ENCODE measurements at regions not wholly inside any gene's neighbourhood (a gene's known extent, or its start where the extent isn't known, plus 50 kb on each side); places are given as distances from the start of the nearest gene placed in this dataset.

DNA sequence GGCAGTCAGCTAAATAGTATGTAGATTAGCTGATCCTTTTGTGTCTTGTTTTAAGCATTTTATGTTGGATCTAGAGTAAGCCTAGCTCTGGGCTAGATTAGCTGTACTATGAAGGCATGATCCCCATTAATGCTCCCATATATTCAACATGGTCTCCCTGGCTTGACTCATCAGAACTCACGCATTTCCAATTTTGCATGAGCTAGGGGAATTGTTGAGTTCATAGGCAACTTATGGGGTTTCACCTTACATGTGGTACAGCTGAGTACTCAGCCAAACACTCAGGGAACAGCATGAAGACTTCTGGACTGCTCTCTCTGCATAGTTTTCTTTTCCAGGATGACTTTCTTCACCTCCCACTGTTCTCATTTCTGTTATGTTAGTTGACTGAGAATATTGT, 248.2 kb downstream of the TMX3 start:
- DNase-seq (ENCODE audit: low spot score): no peak

DNA sequence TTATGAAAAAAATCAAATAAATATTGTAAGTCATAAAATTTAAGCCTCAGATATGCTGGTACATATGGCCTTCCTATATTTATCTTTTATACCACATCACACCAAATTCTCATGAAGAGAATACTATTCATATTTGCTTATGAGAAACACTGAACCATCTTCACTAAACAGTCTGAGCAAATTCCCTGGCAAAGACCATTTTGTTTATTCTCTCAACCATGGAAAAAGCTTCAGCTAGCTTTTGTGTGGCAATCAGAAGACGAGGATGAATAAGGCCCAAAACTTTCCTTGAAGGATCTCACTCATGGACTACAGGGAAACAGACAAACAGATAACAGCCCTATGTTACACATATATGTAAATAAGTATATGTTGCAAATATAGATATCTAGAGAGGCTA, 252.1 kb downstream of the TMX3 start:
- no peak for DNase-seq (ENCODE audit: low spot score)

DNA sequence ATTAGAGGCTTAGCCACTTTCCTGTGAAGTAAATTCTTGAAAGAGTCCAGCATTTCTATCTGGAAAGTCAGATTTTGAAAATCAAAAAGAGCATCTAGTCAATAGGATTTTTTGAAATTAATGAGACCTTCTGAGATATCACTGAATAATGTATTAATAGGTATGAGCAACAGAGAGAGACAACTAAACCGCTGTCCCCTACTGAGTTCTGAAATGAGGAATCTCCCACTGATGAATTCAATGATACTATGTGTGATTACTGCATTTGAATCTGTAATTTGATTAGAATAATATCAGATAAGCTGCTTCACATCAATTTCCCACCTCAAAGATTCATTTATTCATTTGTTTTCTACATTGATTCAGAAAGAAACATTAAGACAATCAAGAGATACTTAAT, 252.8 kb downstream of the TMX3 start:
- DNase-seq (ENCODE audit: low spot score): no peak

DNA sequence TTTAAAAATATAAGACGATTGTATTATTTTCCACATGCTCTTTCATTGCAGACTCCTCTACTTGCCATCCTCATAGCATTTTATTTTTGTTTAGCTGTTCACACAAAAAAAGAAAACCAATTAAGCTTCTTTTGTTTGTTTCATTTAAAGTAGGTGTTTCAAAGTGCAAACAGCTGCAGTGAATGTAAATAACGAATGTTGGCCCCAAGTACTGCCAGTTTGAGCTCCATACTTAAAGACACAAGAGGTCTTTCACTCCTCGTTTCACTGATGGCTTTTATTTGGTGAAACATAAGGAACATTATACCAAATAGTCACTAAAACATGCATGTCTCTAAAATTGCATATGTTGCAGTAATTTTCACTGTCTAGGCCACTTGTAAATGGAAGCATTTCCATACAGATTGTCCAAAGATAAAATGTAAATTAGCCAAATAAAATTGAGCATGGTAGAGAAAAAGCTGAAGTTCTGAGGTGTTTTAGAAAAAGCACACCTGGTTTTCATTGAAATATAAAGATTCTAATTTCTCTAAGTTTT, 253.4 kb downstream of the TMX3 start:
- no peak for DNase-seq (ENCODE audit: low spot score)

DNA sequence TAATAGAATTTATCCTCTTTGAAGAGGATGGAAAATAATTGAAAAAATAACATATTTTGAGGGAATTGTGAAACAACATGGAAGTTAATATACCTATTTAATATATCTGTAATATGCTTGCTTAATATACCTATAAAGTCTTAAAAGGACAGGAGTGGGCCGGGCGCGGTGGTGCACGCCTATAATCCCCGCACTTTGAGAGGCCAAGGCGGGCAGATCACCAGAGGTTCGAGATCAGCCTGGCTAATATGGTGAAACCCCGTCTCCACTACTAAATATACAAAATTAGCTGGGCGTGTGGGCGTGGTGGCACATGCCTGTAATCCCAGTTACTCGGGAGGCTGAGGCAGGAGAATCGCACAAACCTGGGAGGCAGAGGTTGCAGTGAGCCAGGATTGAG, 254.9 kb downstream of the TMX3 start:
- DNase-seq (ENCODE audit: low spot score): no peak

DNA sequence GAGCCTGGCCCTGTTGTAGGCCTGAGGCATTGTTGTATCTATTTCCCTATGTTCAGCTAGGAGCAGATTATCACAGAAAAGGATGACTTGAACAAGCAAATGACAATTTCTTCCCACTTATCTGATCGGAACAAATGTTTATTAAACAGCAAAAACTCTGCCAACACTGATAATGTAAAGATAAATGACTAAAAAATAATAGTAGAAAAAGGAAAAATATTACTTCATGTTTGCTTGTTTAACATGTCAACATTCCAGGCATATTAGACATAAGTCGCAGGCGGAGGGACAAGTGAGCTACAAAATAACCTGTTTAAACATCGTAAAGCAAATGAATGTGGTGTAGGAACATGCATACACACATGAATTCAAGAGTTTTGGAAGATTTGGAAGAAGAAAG, 257.9 kb downstream of the TMX3 start:
- no peak for DNase-seq (ENCODE audit: low spot score)

DNA sequence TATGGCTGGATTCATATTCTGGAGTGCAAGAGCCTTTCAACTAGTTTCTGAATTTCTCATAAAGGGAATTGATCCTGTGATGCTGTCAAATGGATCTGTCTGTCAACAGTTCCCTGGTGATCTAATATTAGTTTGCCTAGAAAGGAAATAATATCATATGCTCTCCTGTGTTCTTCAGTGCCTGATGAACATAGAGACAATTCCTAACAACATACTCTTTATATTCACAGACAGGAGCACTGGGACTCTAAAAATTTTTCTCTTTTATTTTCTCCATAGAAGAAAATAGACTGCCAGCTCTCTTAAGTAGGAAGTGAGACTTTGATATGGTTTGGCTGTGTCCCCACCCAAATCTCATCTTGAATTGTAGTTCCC, 259.7 kb downstream of the TMX3 start:
- DNase-seq (ENCODE audit: low spot score): no peak

DNA sequence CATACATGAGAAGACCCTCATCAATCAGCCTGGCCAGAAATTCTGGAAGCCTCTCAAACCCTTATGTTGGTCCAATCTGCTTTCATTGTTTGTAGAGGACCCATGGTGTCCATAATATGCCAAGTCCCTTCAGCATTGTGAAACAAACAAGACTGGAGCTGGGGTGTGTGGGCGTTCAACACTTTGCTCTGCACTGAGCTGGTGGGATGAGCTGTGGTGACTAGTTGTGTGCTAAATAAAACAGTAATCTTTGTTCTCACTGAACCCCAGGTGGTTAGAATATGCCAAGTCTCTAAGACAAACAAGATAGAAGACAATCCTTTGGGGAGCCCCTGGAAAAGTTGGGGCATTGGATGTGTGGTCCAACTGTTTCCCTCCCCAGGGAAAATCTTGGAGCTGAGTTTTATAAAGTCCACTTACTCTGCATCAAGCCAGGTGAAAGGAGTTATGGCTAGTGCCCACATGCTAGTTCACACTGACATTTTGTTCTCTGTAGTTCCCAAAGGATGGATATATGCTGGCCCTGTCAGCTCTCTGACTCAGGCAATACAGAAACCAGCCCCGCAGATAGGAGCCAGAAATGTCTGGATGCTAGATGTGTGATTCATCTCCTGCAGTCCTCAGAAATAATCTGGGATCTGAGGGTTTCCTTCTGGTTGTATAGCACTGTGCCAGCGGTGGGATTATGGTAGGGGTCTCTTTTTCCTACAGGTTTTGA, 260.2 kb downstream of the TMX3 start:
- DNase-seq (ENCODE audit: low spot score): no peak

DNA sequence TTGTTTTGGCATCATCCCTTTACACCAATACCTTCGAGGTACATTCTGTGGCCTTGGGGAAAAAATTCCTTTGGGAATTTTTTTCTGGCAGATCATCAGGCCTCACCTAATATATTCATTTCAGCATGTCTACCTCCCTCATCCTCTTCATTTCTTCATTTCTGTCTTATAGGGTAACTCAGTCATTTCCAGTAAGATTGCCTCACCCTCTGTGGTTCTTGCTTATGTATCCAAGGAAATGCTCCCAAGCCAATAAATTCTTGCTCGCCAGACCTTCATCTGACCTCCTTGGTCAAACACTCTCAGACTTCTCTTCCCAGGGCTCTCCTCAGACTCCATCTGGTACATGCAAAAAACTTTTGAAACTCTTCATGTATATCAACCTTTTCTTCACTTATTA, 265.6 kb downstream of the TMX3 start:
- no peak for DNase-seq (ENCODE audit: low spot score)

DNA sequence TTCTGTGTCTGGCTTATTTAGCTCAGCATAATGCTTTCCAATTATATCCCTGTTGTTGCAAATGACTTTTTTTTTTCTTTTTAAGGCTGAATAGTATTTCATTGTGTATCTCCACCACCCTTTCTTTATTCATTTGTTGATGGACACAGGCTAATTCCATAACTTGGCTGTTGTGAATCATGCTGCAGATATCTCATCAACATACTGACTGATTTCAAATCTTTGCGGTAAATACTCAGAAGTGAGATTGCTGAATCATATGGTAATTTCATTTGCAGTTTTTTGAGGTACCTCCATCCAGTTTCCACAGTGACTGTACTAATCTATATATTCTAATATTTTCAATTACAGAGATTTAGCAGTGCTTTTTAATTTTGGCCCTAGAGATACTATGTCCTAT, 266.2 kb downstream of the TMX3 start:
- no peak for DNase-seq (ENCODE audit: low spot score)

DNA sequence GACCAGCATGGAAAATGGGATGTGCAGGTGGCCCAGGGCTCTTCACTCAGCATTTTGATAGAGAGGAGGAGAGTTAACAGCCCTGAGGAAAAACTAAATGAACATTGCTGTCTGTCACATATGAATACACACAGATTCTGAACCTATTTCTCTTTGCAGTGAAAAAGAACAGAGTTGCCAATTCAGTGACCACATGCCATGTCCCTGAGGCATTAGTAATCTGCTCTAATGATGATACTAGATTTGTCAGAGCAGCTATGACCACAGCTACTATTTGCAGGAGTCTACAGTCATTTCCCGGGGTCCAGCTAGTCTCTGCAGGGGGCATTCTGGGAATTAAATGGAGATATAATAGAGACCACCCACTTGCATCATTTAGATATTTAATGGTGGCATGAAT, 267.6 kb downstream of the TMX3 start:
- no peak for DNase-seq (ENCODE audit: low spot score)

DNA sequence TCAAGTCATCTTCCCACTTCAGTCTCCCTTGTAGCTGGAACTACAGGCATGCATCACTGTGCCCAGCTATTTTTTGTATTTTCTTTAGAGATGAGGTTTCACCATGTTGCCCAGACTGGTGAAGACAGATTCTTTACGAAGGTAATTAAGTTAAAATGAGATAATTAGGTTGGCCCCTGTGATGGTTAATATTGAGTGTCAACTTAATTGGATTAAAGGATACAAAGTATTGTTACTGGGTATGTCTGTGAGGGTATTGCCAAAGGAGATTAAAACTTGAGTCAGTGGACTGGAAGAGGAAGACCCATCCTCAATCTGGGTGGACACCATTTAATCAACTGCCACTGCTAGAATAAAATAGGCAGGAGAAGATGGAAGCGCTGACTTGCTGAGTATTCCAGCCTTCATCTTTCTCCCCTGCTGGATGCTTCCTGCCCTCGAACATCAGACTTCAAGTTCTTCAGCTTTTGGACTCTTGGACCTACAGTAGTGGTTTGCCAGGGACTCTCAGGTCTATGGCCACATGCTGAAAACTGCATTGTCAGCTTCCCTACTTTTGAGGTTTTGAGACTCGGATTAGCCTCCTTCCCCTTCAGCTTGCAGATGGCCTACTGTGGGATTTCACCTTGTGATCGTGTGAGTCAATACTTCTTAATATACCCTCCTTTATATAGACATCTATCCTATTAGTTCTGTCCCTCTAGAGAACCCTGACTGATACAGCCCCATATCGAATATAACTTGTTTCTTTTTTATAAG, 269.1 kb downstream of the TMX3 start:
- no peak for DNase-seq (ENCODE audit: low spot score)

DNA sequence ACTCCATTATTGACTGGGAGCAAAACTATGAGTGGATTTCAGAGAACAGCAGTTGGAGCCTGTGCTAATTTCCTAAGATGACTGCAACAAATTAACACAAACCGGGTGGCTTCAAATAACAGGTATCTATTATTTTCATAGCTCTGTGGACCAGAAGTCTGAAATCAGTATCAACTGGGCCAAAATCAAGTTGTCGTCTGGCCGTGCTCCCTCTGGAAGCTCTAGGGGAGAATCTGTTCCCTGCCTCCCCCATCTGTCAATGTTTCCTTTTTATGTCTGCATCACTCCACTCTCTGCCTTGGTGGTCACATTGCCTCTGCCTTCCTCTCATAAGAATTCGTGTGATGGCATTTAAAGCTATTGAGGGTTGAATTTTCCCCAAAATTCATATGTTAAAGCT, 269.8 kb downstream of the TMX3 start:
- no peak for DNase-seq (ENCODE audit: low spot score)

DNA sequence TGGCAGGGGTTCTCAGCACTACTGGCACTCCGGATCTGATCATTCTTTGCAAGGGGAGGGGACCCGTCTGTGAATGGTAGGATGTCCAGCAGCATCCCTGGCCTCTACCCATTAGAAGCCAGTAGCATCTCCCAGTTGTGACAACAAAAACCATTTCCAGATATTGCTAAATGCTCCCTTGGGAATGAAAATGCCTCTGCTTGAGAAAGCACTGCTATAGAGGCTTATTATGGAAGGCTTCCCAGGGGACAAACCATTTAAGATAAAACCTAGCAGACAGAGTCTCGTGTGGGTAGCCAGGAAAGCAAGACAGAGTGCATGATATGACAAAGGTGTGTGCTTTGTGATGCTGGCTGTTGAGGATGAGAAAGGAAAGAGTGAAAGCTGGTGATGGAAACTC, 273.7 kb downstream of the TMX3 start:
- DNase-seq (ENCODE audit: low spot score): no peak

DNA sequence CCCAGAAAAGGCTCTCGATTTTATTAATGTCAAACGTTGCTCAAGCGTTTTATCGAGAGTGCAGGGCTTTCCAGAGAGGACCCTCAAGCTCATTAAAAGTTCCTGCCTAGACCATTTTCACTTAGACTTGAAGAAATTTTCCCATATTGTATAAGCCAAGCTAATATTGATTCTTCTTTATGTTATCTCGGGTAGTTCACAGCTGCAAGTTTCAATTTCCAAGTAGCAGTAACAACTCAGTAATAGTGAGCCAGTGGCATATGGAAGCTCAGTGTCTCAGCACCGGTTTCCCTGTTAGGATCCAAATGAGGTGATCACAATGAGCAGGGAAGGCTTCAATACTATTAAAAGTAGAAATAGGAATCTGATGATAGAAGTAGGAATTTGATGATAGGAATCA, 274.5 kb downstream of the TMX3 start:
- DNase-seq (ENCODE audit: low spot score): no peak

DNA sequence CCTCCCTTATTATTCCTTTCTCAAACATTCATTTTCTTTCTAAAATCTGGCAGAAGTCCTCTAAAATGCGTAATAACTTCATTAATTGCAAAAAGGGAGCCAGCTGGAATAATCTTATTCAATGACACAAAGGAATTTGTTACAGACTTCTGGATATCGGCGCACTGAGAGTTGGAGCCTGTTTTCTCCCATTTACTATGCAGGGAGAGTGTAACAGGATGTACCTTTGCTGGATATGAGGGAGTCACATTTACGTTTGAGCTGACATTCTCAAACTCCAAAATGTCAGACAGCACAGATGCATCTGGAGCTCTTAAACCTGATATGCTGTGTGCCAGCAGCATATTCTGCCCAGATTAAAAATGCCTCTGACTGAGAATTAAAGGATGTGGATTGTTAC, 275.3 kb downstream of the TMX3 start:
- DNase-seq (ENCODE audit: low spot score): no peak

DNA sequence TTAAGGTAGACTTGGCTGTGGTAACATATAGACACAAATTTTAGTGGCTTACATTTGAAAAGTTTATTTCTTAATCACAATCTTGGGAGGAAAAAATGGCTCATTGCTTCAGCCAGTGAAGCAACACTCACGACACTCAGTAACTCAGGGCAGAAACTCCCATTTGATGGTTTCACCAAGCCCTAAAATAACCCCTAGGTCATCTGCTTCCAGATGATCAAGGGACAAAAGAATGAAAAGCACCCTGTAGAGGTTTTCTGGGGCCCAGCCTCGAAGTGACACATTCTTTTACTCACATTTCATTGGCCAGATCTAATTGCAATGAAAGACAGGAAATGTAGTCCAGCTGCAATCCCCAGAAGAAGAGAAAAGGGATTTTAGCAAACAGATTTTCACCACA, 275.9 kb downstream of the TMX3 start:
- DNase-seq (ENCODE audit: low spot score): no peak

DNA sequence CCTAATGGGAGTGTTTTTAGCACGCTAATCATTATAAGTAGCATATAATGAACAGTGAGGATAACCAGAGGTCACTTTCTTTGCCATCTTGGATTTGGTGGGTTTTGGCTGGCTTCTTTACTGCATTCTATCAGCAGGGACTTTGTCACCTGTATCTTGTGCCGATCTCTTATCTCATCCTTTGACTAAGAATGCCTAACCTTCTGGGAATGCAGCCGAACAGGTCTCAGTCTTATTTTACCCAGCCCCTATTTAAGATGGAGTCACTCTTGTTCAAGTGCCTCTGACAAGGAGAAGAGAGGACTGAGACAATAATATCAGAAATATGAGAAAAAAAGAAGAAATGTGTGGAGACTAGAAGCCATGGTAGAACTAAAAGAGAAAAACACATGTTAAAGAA, 276.4 kb downstream of the TMX3 start:
- DNase-seq (ENCODE audit: low spot score): no peak

DNA sequence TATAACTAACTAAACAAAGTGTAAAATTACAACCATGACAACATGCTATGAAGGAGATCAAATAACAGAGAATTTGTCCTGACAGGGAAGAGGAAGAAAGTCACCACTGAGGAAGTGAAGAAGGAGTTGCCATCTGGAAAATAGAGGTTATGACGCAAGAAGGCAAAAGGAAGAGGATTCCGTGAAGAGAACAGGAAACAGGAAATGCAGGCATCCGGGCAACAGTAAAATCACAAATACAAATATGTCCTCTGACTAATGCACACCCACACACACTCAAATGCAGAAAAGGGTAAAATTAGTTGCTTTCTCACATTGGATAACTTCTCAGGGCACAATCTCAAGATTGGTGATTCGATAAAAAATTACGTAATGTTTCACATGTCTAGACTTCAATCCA, 278.4 kb downstream of the TMX3 start:
- DNase-seq (ENCODE audit: low spot score): no peak

DNA sequence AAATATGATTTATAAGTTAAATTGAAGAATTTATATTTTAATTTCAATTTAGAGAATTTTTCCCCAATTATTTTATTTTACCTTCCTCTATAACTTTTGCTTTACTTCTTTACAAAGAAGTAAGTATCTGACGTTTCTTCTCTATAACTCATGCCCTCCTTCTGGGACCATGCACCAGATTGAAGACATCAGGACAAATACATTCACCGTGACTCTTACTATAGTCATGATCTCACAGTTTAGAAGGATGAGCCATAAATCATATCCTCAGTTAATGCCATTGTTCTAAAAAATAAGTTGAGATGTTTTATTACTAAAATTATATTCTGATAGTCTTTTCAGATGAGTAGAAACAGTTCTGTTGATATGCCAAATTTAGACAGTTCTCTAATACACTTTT, 279.3 kb downstream of the TMX3 start:
- no peak for DNase-seq (ENCODE audit: low spot score)

DNA sequence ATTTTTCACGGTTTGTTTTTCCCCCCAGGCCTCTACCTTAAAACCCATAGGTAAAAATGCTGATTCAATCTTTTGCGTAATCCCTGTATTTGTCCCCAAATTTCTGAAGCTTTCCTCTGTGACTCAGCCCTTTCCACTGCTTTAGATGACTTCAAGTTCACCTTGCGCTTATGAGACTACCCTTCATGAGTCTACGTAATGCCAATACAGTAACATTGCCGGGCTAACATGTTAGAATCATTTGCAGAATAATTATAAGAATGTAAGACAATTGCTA, 283.0 kb downstream of the TMX3 start:
- DNase-seq (ENCODE audit: low spot score): no peak

DNA sequence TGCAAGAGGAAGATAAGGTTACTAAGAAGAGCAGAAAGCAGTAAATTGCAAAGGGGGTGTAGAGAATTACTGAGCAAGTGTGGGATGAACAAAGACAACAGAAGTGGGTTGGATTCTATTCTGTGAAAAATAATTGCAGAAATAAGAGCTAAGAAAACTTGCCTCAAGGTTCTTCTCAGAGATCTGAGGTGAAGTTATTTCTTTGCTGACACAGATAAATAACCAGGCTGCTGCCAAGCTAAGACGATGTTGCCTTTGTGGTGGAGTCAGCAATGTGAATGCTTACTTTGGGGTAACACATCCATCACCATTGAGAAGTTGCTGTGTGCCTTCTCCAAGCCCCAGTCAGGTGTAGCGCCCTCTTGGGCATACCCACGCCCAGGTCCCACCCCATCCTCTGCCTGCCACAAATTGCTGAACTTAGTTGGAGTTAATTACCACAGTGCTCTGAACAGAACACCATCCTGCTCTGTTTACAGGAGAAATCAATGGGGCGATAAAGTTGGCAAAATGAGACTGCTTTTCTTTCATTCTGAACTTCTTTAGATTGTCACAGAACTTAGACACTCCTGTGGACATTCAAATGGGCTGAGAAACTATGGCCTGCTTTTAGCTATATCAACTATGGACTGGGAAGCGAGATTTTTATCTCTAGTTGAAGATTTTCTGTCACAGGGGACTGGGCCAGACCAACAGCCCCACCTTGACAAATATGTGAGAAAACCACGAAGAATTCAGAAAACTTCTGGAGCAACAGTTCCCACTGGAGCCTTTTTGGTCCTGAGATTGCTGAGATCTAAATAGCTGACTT, 283.6 kb downstream of the TMX3 start:
- DNase-seq (ENCODE audit: low spot score): no peak

DNA sequence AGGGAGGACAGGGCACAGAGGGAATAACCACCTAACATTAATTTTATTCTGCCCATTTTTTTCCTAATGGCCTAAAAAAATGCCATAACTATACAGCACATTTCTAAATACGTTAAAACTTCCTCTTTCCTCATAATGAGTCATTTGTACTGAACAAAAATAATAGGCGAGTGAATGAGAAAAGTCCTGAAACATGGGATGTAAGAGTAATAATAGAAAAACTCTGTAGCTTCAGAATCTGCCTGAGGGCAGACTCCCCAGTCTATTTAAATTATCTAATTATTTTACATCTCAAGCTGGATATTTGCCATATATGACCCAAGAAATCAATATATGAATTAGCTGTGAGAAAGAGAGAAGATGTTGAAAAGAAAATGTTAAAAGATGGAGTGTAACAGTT, 285.1 kb downstream of the TMX3 start:
- DNase-seq (ENCODE audit: low spot score): no peak
